Stimulated activated naive CD8-positive, alpha-beta T cell treated with anti-CD3 and anti-CD28 coated beads, Interleukin-15, Interleukin-2, amounts not matched to agents 100 U/mL and 50 U/mL, for 24 hours (primary cell): ENCODE measurements at regions not wholly inside any gene's neighbourhood (a gene's known extent, or its start where the extent isn't known, plus 50 kb on each side); places are given as distances from the start of the nearest gene placed in this dataset.
"Not testable (repeated sequence)": the region's sequence is repeated elsewhere in the genome, so short reads cannot be mapped to it uniquely, and the experiment has no call there.

Source experiments
- ATAC-seq: fragments of 150-1000 bp; cut with Tn5 transposase; one replicate; pipeline ENCODE4 v1.10.0; 2021
- DNase-seq: peaks from one replicate; pipeline ENCODE4 v3.0.0; 2021

DNA sequence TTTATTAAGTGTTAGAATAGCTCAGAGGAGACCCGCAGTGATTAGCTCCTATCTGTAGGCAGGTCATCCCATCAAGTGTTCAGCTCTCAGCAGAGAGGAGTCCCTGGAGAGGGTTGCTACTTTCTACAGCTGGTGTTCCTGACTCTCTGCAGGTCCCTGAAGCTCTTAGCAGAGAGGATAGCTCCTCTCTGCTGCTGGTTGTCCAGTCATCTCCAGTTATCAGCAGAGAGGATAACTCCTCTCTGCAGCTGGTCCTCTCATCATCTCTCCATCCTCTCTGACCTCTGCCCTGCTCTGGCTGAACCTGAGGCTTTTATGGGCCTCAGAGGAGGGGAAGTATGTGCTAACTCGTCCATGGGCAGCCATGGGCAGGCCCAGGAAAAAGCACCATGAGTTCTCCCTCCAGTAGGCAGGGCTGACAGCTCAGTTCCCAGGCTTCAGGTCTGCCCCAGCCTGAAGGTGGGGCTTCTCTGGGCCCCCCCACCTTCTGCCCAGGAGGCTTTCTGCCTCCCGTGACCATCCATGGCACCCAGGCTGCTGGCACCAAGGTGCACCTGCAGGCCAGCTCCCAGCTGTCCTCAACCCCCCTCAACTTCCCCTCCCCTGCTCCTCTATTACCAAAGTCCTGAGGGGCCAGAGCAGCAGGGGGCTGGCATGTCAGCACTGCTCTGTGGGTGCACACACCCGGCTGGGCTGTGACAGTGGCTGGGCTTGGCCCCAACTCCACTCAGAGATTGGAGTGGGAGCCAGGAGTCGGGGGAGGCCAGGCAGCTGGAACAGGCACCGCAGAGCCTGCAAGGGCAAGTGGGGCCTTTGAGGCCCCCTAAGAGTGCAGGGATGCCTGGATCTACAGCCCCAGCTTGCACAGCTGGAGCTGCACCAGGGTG is 98.9 kb upstream of the FRMD4B start:
- ATAC-seq (no peak), DNase-seq (no peak)

DNA sequence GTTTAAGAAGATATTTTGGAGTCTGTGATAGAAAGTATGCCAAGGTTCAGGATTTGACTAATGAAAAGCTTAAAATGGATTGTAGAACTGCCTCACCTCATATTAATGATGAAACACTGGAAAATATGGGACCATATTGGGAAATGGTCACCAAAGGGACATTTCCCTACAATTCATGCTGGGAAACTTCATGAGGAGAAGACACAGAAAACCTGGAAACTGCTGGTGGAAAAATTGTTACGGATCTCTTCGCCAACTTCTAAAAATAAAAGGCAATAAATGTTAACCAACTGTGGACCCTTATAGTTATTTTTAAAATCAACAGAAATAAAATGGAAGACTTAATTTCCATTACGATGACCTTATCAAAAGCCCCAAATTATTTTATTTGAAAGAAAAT is 97.6 kb upstream of the FRMD4B start:
- DNase-seq (no peak), ATAC-seq (no peak)

DNA sequence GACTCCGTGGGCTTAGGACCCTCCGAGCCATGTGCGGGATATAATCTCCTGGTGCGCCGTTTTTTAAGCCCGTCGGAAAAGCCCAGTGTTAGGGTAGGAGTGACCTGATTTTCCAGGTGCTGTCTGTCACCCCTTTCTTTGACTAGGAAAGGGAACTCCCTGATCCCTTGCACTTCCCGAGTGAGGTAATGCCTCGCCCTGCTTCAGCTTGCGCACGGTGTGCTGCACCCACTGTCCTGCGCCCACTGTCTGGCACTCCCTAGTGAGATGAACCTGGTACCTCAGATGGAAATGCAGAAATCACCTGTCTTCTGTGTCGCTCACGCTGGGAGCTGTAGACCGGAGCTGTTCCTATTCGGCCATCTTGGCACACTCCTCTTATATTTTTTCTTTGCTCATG is 95.1 kb upstream of the FRMD4B start:
- not testable (repeated sequence) for DNase-seq, ATAC-seq

DNA sequence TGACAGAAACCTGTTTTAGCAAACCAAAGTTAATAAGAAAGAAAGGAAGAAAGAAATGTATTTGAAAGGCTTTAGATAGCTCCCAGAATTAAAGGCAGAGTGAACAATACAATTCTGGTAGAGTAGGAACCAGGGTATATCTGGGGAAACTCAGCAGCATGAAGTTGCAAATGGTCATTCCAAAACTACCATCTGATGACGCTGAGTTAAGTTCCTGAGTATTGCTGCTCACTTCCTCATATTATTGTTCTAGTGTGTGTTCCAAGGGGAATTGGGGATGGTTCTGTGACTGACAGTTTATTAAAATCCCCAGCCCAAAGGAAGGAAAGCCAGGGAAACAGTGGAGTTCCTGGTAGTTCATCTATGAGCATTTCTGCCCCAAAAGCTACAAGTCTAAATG is 88.3 kb upstream of the FRMD4B start:
- ATAC-seq (no peak), DNase-seq (no peak)

DNA sequence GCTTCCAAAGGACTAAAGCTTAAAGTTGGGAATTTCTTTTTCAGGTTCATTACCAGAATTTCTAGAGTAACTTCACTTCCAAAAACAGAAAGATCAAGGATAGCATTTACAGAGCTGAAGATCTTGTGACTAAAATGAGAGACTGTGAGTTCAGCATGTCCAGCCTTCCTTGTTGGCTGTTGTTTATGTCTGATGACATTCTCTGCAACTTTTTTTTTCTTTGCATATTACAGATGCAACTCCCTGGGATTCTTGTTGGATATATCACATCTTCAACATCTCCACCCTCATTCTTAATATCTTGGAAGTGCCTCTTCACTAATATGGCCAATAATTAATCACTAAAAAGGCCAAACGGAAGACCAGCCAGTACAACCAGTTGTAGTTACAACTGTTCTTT is 86.2 kb upstream of the FRMD4B start:
- ATAC-seq (no peak), DNase-seq (no peak)

DNA sequence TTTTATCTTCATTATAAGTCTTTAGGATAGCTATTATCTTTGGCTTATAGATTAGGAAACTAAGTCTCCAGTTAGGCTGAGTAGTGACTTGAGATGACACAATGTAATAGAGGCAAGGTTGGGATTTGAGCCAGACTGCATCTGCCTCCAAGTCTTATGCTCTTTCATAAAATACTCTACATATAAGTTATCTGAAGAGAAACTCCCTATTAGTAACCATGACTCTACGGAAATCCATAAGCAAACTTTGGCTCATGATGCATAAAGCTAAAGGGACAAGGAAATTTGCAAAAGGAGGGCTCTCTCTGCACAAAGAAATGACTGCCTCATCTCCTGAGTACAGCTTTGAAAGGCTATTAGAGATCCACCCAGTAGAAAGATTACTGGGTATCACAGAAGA is 77.6 kb upstream of the FRMD4B start:
- DNase-seq: no peak

DNA sequence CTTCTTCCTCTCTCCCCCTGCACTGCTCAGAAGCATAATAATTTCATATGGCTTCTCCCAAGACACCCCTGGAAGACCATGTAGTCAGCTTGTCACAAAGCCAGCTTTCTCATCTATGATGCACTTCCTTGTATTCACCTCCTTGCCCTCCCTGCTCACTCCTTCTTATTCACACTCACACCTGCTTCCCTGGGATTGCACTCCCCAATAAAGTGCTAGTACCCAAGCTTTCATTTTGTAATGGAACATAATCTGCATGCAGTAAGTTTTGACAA is 76.9 kb upstream of the FRMD4B start:
- ATAC-seq: no peak
- no peak for DNase-seq

More for the DNA sequence above, 77.6 kb upstream of the FRMD4B start:
- no peak for ATAC-seq

DNA sequence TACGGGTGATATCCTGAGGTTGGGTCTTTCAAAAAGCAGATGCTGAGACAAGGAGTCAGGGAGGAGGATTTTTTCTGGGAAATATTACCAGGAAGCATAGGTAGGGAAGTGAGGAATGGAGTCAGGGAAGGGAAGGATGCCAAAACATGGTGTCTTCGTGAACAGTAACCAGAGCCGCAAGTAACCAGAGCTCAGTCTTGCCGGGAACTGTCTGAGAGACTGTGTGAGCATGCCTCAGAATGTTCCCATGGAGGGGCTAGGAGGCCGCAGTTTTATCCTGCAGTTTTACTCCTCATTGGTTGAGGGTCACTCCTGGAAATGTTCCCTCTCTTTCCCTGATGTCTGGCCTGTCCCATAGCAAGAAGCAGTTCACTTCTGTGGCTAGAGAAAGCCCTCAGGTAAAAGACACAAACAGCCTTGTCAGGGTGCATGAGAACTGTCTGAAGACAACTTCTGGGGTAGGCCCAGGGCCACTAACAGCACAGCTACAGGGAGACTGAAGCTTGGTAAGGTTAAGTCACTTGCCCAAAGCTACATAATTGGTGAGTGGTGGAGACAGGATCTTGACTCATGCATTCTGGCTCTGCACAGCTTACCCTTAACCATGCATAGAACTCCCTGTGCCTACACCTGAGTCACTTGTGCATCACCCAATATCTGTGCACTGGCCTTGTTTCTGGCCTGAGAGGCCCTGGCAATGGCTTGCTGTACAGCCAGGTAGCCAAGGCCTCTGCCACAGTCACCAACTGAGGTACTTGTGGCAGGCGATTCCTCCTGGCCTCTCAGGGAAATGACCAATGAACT is 76.3 kb upstream of the FRMD4B start:
- DNase-seq: no peak
- peak; percentile 19 for ATAC-seq

DNA sequence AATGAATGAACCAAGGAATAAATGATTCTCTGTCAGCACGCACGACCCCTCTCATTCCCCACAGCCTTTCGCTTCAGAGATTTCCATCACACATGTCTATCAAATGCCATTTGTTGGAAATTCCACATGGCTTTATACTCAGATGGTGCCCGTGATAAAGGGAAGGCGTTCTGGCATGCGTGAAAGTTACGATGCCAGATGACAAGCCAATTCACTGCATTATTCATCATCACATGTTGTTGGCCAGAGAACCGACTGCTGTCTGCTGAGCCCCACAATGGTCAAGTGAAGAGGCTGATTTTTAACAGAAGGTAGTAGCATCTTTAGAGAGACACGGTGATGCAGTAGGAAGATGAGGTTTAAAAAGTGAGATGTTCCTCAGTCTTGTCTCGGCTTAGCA is 74.1 kb upstream of the FRMD4B start:
- ATAC-seq (no peak), DNase-seq (no peak)

DNA sequence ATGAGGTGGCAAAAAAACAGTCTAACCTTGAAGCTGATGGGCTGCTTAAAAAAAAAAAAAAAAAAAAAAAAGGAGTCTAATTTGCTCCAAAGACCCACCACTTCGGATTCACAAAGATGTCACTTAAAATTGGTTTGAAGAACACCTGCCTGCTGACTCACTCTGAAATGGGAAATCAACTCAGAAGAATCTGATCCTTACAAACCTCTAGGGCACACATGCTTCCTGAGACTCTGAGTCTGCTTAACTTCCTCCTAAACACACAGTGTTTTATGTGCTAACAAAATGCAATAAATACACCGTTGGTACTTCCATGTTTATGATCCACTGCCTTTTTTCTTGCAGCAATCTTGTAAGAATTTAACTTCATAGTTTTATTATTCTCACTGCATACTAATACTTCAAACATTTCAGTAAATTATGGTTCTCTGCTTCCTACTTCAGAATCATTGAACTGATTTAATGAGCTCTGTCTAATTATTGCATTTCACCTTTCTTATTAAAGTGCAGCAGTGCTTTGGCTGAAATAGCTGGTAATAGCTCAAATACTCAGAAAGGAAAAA is 73.0 kb upstream of the FRMD4B start:
- no peak for DNase-seq
- ATAC-seq: no peak

DNA sequence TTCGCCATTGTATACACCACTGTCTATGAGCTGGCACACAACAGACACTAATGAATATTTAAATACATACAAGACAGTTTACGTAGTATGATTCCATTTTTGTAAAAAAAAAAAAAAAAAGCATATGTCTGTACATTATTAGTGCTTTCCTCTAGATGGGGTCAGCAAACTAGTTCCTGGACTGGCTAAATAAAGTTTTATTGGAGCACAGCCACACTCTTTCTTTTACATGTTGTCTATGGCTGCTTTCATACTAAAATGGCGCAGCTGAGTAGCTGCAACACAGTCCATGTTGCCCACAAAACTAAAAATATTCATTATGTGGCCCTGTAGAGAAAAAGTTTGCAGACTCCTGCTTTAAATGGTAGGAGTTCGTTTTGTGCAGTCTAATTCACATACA is 70.7 kb upstream of the FRMD4B start:
- DNase-seq (no peak), ATAC-seq (no peak)

DNA sequence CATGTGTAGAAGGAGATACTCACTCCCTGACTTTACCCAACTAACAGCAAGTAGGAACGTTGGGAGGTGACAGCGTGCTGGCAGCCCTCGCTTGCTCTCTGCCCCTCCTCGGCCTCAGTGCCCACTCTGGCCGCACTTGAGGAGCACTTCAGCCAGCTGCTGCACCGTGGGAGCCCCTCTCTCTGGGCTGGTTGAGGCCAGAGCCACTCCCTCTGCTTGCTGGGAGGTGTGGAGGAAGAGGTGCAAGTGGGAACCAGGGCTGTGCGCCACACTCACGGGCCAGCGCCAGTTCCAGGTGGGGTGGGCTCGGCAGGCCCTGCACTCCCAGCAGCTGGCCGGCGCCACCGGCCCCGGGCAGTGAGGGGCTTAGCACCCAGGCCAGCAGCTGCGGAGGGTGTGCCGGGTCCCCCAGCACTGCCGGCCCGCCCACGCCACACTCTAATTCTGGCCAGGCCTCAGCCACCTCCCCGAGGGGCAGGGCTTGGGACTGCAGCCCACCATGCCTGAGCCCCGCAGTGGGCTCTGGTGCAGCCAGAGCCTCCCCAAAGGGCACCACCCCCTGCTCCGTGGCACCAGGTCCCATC is 68.4 kb upstream of the FRMD4B start:
- DNase-seq (no peak), ATAC-seq (no peak)

DNA sequence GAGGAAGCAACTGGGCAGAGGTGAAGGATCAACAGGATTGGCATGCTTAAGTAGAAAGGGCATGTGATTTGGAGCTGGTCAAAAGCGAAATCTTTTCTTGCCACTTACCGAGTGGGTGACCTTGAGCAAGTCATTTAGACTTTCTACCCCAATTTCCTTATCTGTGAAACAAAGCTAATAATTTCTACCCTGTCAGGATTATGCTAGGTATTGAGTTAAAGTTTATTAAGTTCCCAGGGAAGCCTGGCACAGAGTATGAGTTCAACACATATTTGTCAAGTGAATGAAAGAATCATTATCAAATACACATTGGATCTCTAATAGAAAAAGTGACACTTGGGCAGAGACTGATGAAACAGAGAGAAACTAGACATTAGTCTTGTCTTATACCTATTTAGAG is 66.4 kb upstream of the FRMD4B start:
- ATAC-seq (no peak), DNase-seq (no peak)

DNA sequence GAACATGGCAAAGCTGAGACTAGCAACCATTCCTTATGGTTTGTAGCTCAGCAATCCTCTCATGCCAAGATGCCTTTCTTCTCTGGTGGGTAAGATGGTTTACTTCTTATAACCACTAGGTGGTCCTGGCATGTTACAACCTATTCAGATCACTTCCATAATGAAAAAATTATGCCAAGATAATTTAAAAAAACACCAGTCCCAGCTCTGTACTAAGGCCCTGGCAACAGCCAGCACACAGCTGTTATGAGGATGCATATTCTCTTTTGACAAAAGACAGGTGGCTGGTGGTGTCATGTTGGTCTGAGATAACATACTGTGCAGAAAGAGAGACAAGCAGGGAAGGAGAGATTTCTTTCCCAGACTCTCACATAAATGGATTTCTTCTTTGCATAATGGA is 65.7 kb upstream of the FRMD4B start:
- no peak for DNase-seq
- no peak for ATAC-seq

DNA sequence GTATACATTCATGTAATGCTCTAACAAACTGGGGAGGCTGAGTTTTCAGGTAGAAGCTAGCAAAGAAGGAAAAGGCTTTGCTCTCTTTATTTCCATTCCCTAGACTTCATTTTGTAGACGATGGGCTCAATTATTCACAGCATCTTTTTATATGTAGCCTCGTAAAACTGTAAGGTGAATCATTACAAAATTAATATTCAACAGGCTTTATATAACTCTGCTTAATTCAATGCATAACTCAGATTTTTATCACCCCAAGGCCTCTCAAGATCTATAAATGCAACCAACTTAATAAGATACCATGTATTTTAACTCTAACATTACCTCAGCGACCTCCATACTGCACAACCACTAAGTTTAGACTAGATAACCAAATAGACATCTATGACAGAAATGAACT is 63.0 kb upstream of the FRMD4B start:
- DNase-seq (no peak), ATAC-seq (no peak)

DNA sequence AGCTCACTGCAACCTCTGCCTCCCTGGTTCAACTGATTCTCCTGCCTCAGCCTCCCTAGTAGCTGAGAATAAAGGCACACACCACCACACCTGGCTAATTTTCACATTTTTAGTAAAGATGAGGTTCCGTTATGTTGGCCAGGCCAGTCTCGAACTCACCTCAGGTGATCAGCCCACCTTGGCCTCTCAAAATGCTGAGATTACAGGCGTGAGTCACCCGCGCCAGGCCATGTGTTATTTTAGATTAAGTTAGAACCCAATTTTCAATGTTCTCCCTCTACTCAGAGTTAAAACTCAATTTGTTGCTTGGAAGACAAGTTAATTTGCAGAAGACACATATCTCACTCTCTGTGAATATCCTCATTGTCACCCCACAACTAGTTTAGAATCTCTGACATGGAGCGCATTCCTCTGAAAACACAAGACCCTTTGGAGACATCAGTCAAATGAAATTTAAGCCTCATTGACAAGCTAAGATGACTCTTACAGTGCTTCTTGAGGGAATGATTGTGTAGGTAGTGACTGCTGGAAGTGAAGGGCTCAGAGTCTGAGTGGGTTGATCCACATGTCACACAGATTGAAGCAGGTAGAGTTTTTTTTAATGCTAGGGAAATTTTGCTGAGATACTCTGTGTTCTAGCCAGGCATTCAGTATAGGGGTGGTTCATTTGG is 60.6 kb upstream of the FRMD4B start:
- ATAC-seq (no peak), DNase-seq (no peak)

DNA sequence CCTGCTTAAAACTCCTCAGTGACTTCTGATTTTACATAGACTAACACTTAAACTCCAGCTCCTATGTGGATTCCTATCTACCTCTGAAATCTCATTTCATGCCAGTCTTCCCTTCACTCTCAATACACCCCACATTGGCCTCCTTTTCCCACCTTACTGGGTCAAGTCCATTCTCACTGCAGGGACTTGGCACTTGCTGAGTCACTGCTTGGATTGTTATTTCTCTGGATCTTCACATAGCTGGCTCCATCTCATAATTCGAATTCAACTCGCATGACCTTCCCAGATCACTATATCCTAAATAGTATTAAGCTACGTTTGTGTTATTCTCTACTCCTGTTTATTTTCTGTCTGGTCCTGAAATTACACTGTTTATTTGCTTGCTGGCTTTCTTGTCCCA is 59.6 kb upstream of the FRMD4B start:
- ATAC-seq: no peak
- DNase-seq: no peak

DNA sequence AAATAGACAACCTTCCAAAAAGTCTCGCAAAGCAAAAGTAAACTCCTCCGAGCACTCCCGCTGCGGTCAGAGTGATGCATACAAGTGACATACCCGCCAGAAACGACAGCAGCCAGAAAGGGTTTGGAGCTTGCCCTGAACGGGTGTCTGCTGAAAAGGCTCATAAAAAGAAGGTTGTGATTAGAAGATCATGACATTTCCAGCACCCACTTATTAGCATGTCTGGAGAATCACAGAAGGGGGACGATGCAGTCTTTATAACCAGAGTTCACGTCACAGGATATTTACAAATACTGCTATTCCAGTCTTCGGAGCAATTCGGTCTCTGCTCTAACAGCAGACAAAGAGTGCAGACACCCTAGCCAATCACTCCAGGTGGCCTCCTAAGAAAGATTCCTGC is 59.1 kb upstream of the FRMD4B start:
- no peak for DNase-seq
- no peak for ATAC-seq

DNA sequence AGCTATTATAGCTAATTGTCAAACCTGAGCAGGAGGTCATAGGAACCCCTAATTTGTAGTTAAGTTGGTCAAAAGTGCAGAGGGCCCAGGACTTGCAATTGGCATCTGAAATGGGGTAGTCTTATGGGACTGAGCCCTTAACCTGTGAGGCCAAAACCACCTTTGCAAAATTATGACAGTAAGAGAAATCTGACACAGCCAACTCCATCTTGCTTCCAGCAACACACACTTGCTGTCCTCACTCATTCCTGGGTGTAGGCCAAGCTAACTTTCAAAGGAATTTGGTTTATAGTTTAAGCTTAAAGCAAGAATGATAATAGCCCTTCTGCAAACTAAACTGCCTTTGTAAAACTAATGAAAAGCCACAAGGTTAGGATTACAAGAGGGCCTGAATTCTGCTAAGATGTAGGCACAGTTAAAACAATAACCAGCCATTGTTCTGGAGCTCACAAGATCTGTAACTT is 57.6 kb upstream of the FRMD4B start:
- DNase-seq: no peak
- no peak for ATAC-seq

DNA sequence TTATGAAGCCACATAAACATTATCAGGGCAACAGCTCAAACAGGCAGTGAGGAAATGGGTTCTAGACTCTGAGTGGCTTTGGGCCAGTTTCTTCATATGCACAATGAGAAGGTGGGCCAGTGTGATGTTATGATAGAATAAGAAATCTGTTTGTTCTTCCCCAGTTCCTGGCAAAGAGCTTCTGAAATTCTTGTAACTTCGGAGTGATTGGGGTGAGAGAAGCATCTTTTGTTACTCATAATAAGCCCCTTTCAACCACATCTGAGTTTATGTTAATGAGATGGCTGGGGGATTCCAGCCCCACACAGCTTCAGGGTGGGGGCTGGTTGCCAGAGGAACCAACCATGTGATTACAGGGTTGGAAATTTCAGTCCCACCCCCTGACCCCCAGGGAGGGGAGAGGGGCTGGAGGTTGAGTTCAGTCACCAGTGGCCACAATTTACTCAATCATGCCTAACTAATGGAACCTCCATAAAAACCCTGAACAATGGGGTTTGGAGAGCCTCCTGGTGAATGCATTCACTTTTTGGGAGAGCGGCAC is 57.0 kb upstream of the FRMD4B start:
- DNase-seq: peak; percentile 15
- peak; percentile 60 for ATAC-seq

DNA sequence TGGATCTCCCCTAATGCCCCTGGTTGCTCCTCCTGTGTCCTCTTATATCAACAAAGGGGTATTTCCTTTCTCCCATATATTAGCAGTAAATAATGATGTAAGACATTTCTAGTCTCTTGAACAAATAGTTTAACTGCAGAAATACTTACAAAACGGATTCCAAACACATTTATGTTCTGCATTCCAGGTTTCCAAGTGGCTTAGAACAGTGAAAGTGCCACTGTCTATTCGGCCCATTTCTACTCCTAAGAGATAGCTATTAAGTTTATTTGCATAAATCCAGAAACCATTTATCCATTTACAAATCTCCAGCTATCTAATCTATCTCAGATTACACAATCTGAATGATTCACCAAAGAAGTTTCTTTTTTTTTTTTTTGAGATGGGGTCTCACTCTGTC is 55.8 kb upstream of the FRMD4B start:
- DNase-seq (no peak), ATAC-seq (no peak)

DNA sequence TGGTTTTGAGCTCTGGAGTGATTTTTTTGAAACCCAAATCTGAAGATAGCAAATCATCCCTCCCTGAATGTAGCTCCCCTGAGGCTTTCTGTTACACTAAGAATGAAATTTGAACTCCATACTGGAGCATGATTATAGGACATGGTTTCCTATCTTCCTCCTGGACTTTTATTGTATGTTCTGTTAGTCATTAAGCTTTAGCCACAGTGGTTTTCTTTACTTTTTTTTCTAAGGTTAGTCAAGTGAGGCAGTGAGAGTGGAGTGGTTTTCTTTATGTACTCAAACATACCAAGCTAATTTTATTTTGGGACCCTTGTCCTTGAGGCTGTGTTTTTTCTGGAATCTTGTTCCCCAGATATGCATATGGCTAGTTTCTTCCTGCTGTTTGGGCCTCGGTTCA is 55.2 kb upstream of the FRMD4B start:
- DNase-seq: no peak
- ATAC-seq: no peak
